Endothelial cell of umbilical vein (primary cell): ENCODE measurements at regions not wholly inside any gene's neighbourhood (a gene's known extent, or its start where the extent isn't known, plus 50 kb on each side); places are given as distances from the start of the nearest gene placed in this dataset.

Source experiments
- BruUV-seq: library from RNA; stranded (reverse); fragments of 400-500 nt; replicated peaks from 2 replicates; lab custom pipeline; 2021; lab: Mats Ljungman, UMichigan
- CTCF ChIA-PET: fragments of 300-600, 350-600 bp; sonication (Branson Sonifier 250); formaldehyde crosslinking; loops from one replicate; lab custom pipeline; 2021; ENCODE audit warnings: antibody characterized with exemption, inconsistent platforms; lab: Charles Lee
- POLR2A ChIA-PET: fragments of 300-600, 350-600 bp; sonication (Branson Sonifier 250); formaldehyde crosslinking; loops from one replicate; lab custom pipeline; 2021; ENCODE audit warnings: antibody characterized with exemption, inconsistent platforms; lab: Charles Lee
- DNase-seq: peaks from one replicate; pipeline ENCODE4 v3.0.0-alpha.2; 2011; ENCODE audit warnings: low read depth, low spot score
- FAIRE-seq: peaks from 2 replicates; lab custom pipeline; 2011; peaks lifted over from hg19 to GRCh38; lab: Jason Lieb, UNC
- H2AFZ ChIP-seq: 2 replicates; pipeline ENCODE4 v1.6.0; 2012; ENCODE audit warnings: low read depth, low read length, control low read depth, inconsistent platforms
- H3K27ac ChIP-seq: 2 replicates; pipeline ENCODE4 v1.5.1; 2011; ENCODE audit warnings: low read depth, mild to moderate bottlenecking, control low read depth, low read length, moderate library complexity; ENCODE audit not compliant: insufficient read depth
- H3K27me3 ChIP-seq, 2 experiments: 2 replicates each; pipeline versions ENCODE4 v1.6.0 to v1.6.1; 2011; ENCODE audit warnings: low read length in 2 of 2, mixed read lengths in 1 of 2; ENCODE audit not compliant: control insufficient read depth in 2 of 2, insufficient read depth in 2 of 2
- H3K36me3 ChIP-seq, 2 experiments: 2 replicates in 1 of 2; 3 replicates in 1 of 2; pipeline ENCODE4 v1.5.1; 2011; ENCODE audit warnings: low read length in 2 of 2, mild to moderate bottlenecking in 1 of 2, moderate library complexity in 1 of 2; ENCODE audit not compliant: control insufficient read depth in 2 of 2, insufficient read depth in 2 of 2; ENCODE audit errors: extremely low read depth in 1 of 2
- H3K4me1 ChIP-seq: 3 replicates; pipeline ENCODE4 v1.5.1; 2011; ENCODE audit warnings: mild to moderate bottlenecking, low read length; ENCODE audit not compliant: control insufficient read depth, insufficient read depth; ENCODE audit errors: extremely low read depth
- H3K4me2 ChIP-seq: 2 replicates; pipeline ENCODE4 v1.6.1; 2011; ENCODE audit warnings: low read length, control low read depth, mixed read lengths; ENCODE audit not compliant: insufficient read depth
- H3K4me3 ChIP-seq, 3 experiments: fragments of 200-600 bp in 1 of 3; sonication (generic), shearing (Covaris generic) in 1 of 3; replicated peaks in 1 of 3; 2 replicates each; pipeline ENCODE4 v1.5.1; 2011 to 2016; ENCODE audit warnings: control low read depth in 3 of 3, low read length in 3 of 3, mild to moderate bottlenecking in 2 of 3, inconsistent platforms in 1 of 3, low read depth in 1 of 3, moderate library complexity in 1 of 3; ENCODE audit not compliant: insufficient read depth in 1 of 3
- H3K79me2 ChIP-seq: 2 replicates; pipeline ENCODE4 v1.6.0; 2012; ENCODE audit warnings: low read length, inconsistent platforms; ENCODE audit not compliant: control insufficient read depth, insufficient read depth
- H3K9ac ChIP-seq: replicated peaks from 2 replicates; pipeline ENCODE3; 2011; ENCODE audit warnings: low read length, control low read depth; ENCODE audit not compliant: insufficient read depth; ENCODE audit errors: extremely low read depth
- H3K9me1 ChIP-seq: replicated peaks from 3 replicates; pipeline ENCODE4 v1.6.0; 2011; ENCODE audit warnings: mild to moderate bottlenecking, low read length; ENCODE audit not compliant: control insufficient read depth, insufficient read depth; ENCODE audit errors: extremely low read depth
- H3K9me3 ChIP-seq: replicated peaks from 2 replicates; pipeline ENCODE4 v1.5.1; 2012; ENCODE audit warnings: low read length, inconsistent platforms; ENCODE audit not compliant: control insufficient read depth, insufficient read depth
- H4K20me1 ChIP-seq: replicated peaks from 2 replicates; pipeline ENCODE3; 2011; ENCODE audit warnings: mild to moderate bottlenecking, low read length; ENCODE audit not compliant: control insufficient read depth, insufficient read depth; ENCODE audit errors: extremely low read depth
- CTCF ChIP-seq, 2 donors: IDR thresholded peaks; 1 replicate in 1 of 2; 2 replicates in 1 of 2; pipeline ENCODE4 v1.5.1; 2011; ENCODE audit warnings: low read length in 2 of 2, mild to moderate bottlenecking in 2 of 2, moderate library complexity in 2 of 2, control low read depth in 1 of 2, inconsistent platforms in 1 of 2, low read depth in 1 of 2; ENCODE audit not compliant: insufficient read depth in 1 of 2; ENCODE audit errors: extremely low read depth in 1 of 2
- EZH2 ChIP-seq: IDR thresholded peaks from 2 replicates; pipeline ENCODE4 v1.6.1; 2012; ENCODE audit warnings: borderline replicate concordance, low read depth, mild to moderate bottlenecking, moderate library complexity, low read length, inconsistent platforms; ENCODE audit not compliant: severe bottlenecking
- FOS ChIP-seq: IDR thresholded peaks from 2 replicates; pipeline ENCODE4 v1.6.1; 2011; ENCODE audit warnings: mild to moderate bottlenecking, low read length, moderate library complexity, borderline replicate concordance; ENCODE audit not compliant: insufficient read depth
- GATA2 ChIP-seq: IDR thresholded peaks from 2 replicates; pipeline ENCODE4 v1.7.0; 2011; ENCODE audit warnings: low read depth, mild to moderate bottlenecking, moderate library complexity, mixed read lengths, low read length; ENCODE audit not compliant: insufficient read length, insufficient read depth
- JUN ChIP-seq: IDR thresholded peaks from 2 replicates; pipeline ENCODE4 v1.6.1; 2011; ENCODE audit warnings: borderline replicate concordance, low read depth; ENCODE audit not compliant: insufficient read length, insufficient read depth
- MAX ChIP-seq: IDR thresholded peaks from 2 replicates; pipeline ENCODE4 v1.6.1; 2011; ENCODE audit not compliant: insufficient read depth, insufficient read length
- MYC ChIP-seq: IDR thresholded peaks from one replicate; pipeline ENCODE4 v1.6.1; 2011; ENCODE audit warnings: mild to moderate bottlenecking, low read depth, low read length
- POLR2A ChIP-seq: IDR thresholded peaks from 2 replicates; pipeline ENCODE4 v1.6.1; 2012; ENCODE audit warnings: low read depth, mild to moderate bottlenecking, control low read depth, low read length
- POLR2AphosphoS5 ChIP-seq: IDR thresholded peaks from 2 replicates; pipeline ENCODE4 v1.6.1; 2012; ENCODE audit warnings: low read depth, mild to moderate bottlenecking, control low read depth, low read length, moderate library complexity; ENCODE audit not compliant: insufficient read depth
- dilution Hi-C: fragments of 300-500 bp; cut with MboI; formaldehyde crosslinking; loops from one replicate; pipeline ENCODE4 v1.15.0; 2019; ENCODE audit warnings: low sequenced_read_pairs; ENCODE audit not compliant: extremely low pct_ligation_motif_present
- intact Hi-C: fragments of 100-400 bp; cut with micrococcal nuclease; formaldehyde crosslinking; loops from one replicate; pipeline ENCODE4 v1.10.0; 2022

DNA sequence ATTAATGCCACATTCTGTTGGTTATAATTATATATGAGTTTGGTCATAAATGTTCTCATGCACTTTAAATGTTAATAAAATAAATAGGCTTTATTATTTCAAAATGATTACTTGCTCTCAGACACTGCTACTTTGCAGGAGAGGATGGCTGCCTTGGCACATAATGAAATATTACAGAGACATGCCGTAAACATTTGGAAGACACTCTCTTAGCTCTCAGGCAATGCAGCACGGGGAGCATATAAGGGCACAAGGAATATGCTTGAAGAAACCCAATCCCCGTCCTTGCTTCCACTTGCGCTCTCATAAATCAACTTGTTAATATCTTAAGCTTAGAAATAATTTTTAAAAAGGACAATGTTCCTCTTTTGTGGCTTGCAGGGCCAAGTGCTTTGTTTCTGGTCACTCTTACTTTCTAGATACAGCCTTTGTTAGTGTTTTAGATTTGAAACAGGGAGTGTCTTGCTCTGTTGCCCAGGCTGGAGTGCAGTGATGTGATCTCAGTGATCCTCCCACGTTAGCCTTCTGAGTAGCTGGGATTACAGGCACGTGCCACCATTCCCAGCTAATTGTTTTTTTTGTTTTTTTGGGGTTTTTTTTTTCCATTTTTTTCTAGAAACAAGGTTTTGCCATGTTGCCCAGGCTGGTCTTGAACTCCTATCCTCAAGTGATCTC lies 445.0 kb downstream of the SPRY1 start:
- Histone ChIP-seq H3K4me1 (peaks cover 11% of the 10 kb centered on the region), H3K9me1 (no peaks in the 10 kb centered on the region), H4K20me1 (no peaks in the 10 kb centered on the region), H3K27ac (no peak overlapping the region), H2AFZ (no peak overlapping the region), H3K36me3 (no peaks in the 10 kb centered on the region), H3K4me2 (no peak overlapping the region), H3K9ac (no peak overlapping the region), H3K27me3 (no peaks in the 10 kb centered on the region), H3K9me3 (no peaks in the 10 kb centered on the region), H3K4me3 (no peak overlapping the region), H3K79me2 (no peaks in the 10 kb centered on the region)
- dilution Hi-C loops = no loop called here
- ChIA-PET POLR2A (no interaction called here), CTCF (interaction anchor here (1.0 kb wide), 1 partner anchor 15 kb away, joined by 3 read pairs; no protein-coding TSS in a partner anchor)
- BruUV-seq = no TSS peak
- intact Hi-C loops = no loop called here
- DNase-seq (no peak), FAIRE-seq (no peak)
- TF ChIP-seq GATA2 (no peak), EZH2 (no peak), CTCF (IDR thresholded peaks at IDR 0.05; ENCODE audit: extremely low read depth in 1 of 2, insufficient read depth in 1 of 2, low read depth in 1 of 2, low read length in 2 of 2) (no peak), POLR2AphosphoS5 (no peak), JUN (no peak), POLR2A (no peak), MYC (no peak), MAX (no peak), FOS (no peak)
